ENCODE measurements at regions not wholly inside any gene's neighbourhood (a gene's known extent, or its start where the extent isn't known, plus 50 kb on each side); places are given as distances from the start of the nearest gene placed in this dataset.

DNA sequence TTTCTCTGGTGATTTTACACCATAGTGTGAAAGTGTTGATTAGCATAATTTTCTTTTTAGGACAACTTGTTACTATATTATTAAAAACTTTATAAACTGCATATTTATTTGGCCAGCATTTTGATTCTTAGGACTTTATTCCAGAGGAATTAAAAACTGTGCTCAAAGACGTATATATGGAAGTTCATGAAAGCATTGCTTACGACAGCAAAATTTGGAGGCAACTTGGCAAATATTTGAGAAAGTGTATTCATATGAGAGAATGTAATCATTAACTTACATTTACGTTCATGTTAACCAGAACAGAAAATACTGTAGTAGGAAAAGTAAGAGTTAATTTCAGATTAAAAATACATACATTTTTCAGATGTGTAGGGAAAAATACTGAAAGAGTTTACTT lies 203.1 kb downstream of the JCAD start:
- no peak overlapping the region for H3K27ac ChIP-seq (ENCODE audit: low read depth, low read length)
- no peak overlapping the region for H3K4me3 ChIP-seq (ENCODE audit: low read depth, low read length)
- H3K27me3 ChIP-seq (ENCODE audit: insufficient read depth, low read length) = no peaks in the 10 kb centered on the region
- no peaks in the 10 kb centered on the region for H3K36me3 ChIP-seq (ENCODE audit: insufficient read depth, low read length)
- no peaks in the 10 kb centered on the region for H3K79me2 ChIP-seq (ENCODE audit: control insufficient read depth, insufficient read depth, low read length, unreplicated experiment)
- H3K4me1 ChIP-seq (ENCODE audit: control insufficient read depth, insufficient read depth, low read length, unreplicated experiment) = peaks cover 21% of the 10 kb centered on the region
- no peak overlapping the region for H2AFZ ChIP-seq (ENCODE audit: low read length, unreplicated experiment)

DNA sequence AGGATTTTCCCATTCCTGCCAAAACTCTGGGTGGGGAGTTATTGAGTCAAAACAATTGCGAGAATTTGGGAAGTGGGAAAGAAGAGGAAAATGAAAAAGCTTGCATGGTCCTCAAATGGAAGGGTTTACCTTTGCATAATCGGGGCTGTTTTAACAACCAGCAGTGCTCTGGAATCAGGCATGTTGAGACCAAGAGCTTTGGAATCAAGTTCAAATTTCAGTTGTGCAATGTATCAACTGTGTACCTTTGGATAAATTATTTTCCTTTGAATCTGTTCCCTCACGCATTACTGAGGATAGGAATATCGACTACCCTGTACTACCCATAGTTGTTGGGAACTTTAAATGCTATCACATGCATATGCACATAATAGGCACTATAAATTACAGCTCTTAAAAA lies 205.5 kb downstream of the JCAD start:
- H2AFZ ChIP-seq (ENCODE audit: low read length, unreplicated experiment) = no peak overlapping the region
- H3K4me3 ChIP-seq (ENCODE audit: low read depth, low read length) = no peak overlapping the region
- no peaks in the 10 kb centered on the region for H3K27me3 ChIP-seq (ENCODE audit: insufficient read depth, low read length)
- H3K4me1 ChIP-seq (ENCODE audit: control insufficient read depth, insufficient read depth, low read length, unreplicated experiment) = peaks cover 25% of the 10 kb centered on the region
- H3K27ac ChIP-seq (ENCODE audit: low read depth, low read length) = no peak overlapping the region
- H3K79me2 ChIP-seq (ENCODE audit: control insufficient read depth, insufficient read depth, low read length, unreplicated experiment) = no peaks in the 10 kb centered on the region
- H3K36me3 ChIP-seq (ENCODE audit: insufficient read depth, low read length) = no peaks in the 10 kb centered on the region

DNA sequence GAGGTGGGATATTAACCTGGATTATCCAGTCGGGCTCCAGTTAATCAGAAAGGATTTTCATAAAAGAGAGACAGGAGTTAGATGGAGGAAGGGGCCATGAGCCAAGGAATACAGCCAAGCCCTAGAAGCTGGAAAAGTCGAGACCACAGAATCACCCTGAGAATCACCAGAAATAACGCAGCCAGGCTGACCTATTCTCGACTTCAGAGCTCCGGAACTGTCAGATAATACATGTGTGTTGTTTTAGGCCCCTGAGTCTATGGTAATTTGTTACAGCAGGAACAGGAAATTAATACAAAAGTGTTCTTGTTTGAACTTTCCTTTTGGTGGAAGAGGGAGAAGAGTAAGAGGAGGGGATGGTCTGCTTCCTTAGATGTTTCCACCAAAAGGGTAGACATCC lies 208.1 kb downstream of the JCAD start:
- no peaks in the 10 kb centered on the region for H3K27me3 ChIP-seq (ENCODE audit: insufficient read depth, low read length)
- no peaks in the 10 kb centered on the region for H3K36me3 ChIP-seq (ENCODE audit: insufficient read depth, low read length)
- H3K79me2 ChIP-seq (ENCODE audit: control insufficient read depth, insufficient read depth, low read length, unreplicated experiment) = no peaks in the 10 kb centered on the region
- peaks cover 14% of the 10 kb centered on the region for H3K4me1 ChIP-seq (ENCODE audit: control insufficient read depth, insufficient read depth, low read length, unreplicated experiment)
- no peak overlapping the region for H2AFZ ChIP-seq (ENCODE audit: low read length, unreplicated experiment)
- H3K4me3 ChIP-seq (ENCODE audit: low read depth, low read length) = no peak overlapping the region
- no peak overlapping the region for H3K27ac ChIP-seq (ENCODE audit: low read depth, low read length)

DNA sequence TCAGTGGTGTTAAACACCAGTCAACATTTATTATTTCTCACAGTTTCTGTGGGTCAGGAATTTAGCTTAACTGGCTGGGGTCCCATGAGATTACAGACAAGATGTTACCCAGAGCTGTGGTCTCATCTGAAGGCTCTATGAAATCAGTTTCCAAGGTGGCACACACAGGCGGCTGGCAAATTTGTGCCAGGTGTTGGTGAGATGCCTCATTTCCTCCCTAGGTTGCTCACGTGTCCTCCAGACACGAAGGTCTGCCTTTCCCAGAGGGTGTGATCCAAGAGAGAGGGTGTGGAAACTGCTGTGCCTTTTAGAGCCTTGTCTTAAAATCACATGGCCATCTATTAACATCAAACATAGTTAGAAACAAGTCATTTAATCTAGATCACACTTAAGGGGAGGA lies 209.0 kb downstream of the JCAD start:
- H3K27ac ChIP-seq (ENCODE audit: low read depth, low read length) = no peak overlapping the region
- H3K4me1 ChIP-seq (ENCODE audit: control insufficient read depth, insufficient read depth, low read length, unreplicated experiment) = peaks cover 14% of the 10 kb centered on the region
- no peaks in the 10 kb centered on the region for H3K79me2 ChIP-seq (ENCODE audit: control insufficient read depth, insufficient read depth, low read length, unreplicated experiment)
- no peak overlapping the region for H2AFZ ChIP-seq (ENCODE audit: low read length, unreplicated experiment)
- H3K27me3 ChIP-seq (ENCODE audit: insufficient read depth, low read length) = no peaks in the 10 kb centered on the region
- 0 out of 2 replicates have a peak, but pooled peaks cover under 1% of the 10 kb centered on the region for H3K36me3 ChIP-seq (ENCODE audit: insufficient read depth, low read length)
- H3K4me3 ChIP-seq (ENCODE audit: low read depth, low read length) = no peak overlapping the region

DNA sequence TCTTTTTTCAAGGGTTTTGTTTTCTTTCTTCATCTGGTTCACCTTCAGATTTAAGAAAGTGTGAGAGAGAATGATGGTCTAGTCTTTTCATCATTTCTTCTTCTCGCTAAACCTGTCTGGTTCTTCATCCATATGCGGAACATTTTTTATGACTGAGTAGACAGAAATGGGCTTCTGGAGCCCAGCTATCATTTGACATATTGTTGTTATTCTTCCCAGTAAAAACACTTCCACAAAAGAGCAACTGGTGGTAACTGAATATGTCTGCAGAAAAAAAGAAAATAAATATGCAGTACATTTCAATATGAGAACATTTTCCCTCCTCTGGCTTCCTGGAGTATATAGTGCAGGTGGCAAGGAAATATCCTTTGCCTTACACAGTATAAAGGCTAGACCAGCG lies 209.5 kb downstream of the JCAD start:
- no peaks in the 10 kb centered on the region for H3K79me2 ChIP-seq (ENCODE audit: control insufficient read depth, insufficient read depth, low read length, unreplicated experiment)
- peaks cover 14% of the 10 kb centered on the region for H3K4me1 ChIP-seq (ENCODE audit: control insufficient read depth, insufficient read depth, low read length, unreplicated experiment)
- H3K27ac ChIP-seq (ENCODE audit: low read depth, low read length) = peak overlapping the region; percentile 61
- no peaks in the 10 kb centered on the region for H3K27me3 ChIP-seq (ENCODE audit: insufficient read depth, low read length)
- H2AFZ ChIP-seq (ENCODE audit: low read length, unreplicated experiment) = peak overlapping the region; percentile 88
- 0 out of 2 replicates have a peak, but pooled peaks cover 4% of the 10 kb centered on the region for H3K36me3 ChIP-seq (ENCODE audit: insufficient read depth, low read length)
- peak overlapping the region; percentile 46; the same call in 1 of the 2 replicates for H3K4me3 ChIP-seq (ENCODE audit: low read depth, low read length)

DNA sequence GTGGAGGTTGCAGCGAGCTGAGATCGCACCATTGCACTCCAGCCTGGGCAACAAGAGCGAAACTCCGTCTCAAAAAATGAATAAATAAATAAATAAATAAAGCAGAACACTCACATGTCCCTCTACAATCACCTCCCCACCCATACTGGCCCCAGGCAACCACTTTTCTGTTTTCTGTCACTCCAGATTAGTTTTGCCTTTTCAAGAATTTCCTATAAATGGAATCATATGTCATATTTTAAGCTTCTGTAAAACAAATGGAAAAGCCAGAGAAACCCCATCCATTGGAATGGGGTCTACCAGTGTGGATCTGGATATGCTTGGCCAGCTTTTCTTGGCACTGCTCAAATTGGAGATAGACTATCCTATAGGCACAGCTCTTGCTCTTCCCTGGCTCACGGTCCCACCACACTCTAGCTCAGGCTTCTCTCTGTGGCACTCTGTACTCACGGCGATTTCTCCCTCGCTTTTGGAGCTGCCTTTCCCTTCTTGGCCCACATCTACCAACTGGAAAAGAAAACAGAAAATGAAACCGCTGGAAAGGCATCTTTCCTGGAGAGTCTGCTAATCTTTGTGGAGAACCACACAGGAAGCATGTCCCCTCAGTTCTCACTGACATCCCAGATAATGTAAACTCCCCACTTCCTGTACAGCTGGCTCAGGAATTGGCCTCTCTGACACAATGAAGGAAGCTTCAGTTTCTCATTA lies 210.1 kb downstream of the JCAD start:
- Histone ChIP-seq H3K4me1 (ENCODE audit: control insufficient read depth, insufficient read depth, low read length, unreplicated experiment) (peaks cover 14% of the 10 kb centered on the region), H3K27me3 (ENCODE audit: insufficient read depth, low read length) (no peaks in the 10 kb centered on the region), H3K4me3 (ENCODE audit: low read depth, low read length) (peak overlapping the region; percentile 46; the same call in 1 of the 2 replicates), H3K27ac (ENCODE audit: low read depth, low read length) (peak overlapping the region; percentile 61), H3K79me2 (ENCODE audit: control insufficient read depth, insufficient read depth, low read length, unreplicated experiment) (no peaks in the 10 kb centered on the region), H3K36me3 (ENCODE audit: insufficient read depth, low read length) (0 out of 2 replicates have a peak, but pooled peaks cover 4% of the 10 kb centered on the region), H2AFZ (ENCODE audit: low read length, unreplicated experiment) (peak overlapping the region; percentile 88)

DNA sequence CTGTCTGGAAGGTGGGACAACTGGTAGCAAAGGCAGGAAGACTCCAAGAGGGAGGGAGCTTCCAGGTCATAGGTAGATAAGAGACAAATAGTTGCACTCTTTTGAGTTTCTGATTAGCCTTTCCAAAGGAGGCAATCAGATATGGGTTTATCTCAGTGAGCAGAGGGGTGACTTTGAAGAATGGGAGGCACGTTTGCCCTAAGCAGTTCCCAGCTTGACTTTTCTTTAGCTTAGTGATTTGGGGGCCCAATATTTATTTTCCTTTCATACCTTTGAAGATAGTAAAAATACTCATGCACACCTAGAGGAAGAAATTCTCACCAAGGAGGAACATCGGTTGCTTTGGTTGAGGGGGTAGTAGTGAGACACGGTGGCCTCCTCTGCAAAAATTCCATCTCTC lies 212.1 kb upstream of the SVIL start:
- no peak overlapping the region for H3K4me3 ChIP-seq (ENCODE audit: low read depth, low read length)
- no peaks in the 10 kb centered on the region for H3K27me3 ChIP-seq (ENCODE audit: insufficient read depth, low read length)
- H3K79me2 ChIP-seq (ENCODE audit: control insufficient read depth, insufficient read depth, low read length, unreplicated experiment) = no peaks in the 10 kb centered on the region
- H3K27ac ChIP-seq (ENCODE audit: low read depth, low read length) = no peak overlapping the region
- H3K36me3 ChIP-seq (ENCODE audit: insufficient read depth, low read length) = 0 out of 2 replicates have a peak, but pooled peaks cover 4% of the 10 kb centered on the region
- H3K4me1 ChIP-seq (ENCODE audit: control insufficient read depth, insufficient read depth, low read length, unreplicated experiment) = peaks cover 14% of the 10 kb centered on the region
- H2AFZ ChIP-seq (ENCODE audit: low read length, unreplicated experiment) = no peak overlapping the region

DNA sequence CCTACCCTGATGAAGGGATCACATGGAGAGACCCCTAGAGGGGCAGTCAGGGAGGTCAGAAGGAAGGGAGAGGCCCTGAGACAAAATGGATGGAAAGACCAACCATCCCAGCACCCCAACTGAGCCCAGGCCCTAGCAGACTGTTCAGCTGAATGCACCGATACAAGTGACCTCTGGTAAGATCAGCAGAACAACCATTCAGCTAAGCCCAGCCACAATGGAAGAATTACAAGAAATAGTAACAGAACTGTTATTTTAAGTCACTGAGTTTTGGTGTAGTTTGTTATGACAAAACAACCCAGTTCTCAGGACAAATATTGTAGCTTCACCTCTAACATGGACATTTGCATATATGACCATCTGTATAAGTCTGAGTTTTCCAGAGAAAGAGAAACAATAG lies 210.4 kb upstream of the SVIL start:
- no peak overlapping the region for H3K4me3 ChIP-seq (ENCODE audit: low read depth, low read length)
- H3K27ac ChIP-seq (ENCODE audit: low read depth, low read length) = no peak overlapping the region
- no peaks in the 10 kb centered on the region for H3K27me3 ChIP-seq (ENCODE audit: insufficient read depth, low read length)
- H3K4me1 ChIP-seq (ENCODE audit: control insufficient read depth, insufficient read depth, low read length, unreplicated experiment) = peaks cover 10% of the 10 kb centered on the region
- H3K79me2 ChIP-seq (ENCODE audit: control insufficient read depth, insufficient read depth, low read length, unreplicated experiment) = no peaks in the 10 kb centered on the region
- H3K36me3 ChIP-seq (ENCODE audit: insufficient read depth, low read length) = 0 out of 2 replicates have a peak, but pooled peaks cover 4% of the 10 kb centered on the region
- no peak overlapping the region for H2AFZ ChIP-seq (ENCODE audit: low read length, unreplicated experiment)

DNA sequence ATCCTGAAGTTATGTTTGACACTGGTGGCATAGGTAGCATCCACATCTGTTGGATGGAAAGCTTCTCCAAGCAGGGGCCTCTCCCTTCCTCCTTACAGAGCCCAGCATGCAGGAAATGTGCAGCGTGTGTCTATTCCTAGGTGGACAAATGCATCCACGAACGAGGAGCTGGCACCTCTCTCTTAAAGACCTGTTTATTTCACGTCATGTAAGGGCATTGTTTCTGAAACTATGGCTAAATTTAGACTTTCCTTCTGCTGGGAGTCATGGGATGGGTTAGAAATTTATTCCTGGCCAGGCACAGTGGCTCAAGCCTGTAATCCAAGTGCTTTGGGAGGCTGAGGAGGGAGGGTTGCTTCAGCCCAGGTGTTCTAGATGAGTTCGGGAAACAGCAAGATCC lies 208.4 kb upstream of the SVIL start:
- H3K36me3 ChIP-seq (ENCODE audit: insufficient read depth, low read length) = 0 out of 2 replicates have a peak, but pooled peaks cover 4% of the 10 kb centered on the region
- no peaks in the 10 kb centered on the region for H3K27me3 ChIP-seq (ENCODE audit: insufficient read depth, low read length)
- no peak overlapping the region for H2AFZ ChIP-seq (ENCODE audit: low read length, unreplicated experiment)
- H3K27ac ChIP-seq (ENCODE audit: low read depth, low read length) = no peak overlapping the region
- H3K79me2 ChIP-seq (ENCODE audit: control insufficient read depth, insufficient read depth, low read length, unreplicated experiment) = no peaks in the 10 kb centered on the region
- H3K4me1 ChIP-seq (ENCODE audit: control insufficient read depth, insufficient read depth, low read length, unreplicated experiment) = no peaks in the 10 kb centered on the region
- H3K4me3 ChIP-seq (ENCODE audit: low read depth, low read length) = no peak overlapping the region

DNA sequence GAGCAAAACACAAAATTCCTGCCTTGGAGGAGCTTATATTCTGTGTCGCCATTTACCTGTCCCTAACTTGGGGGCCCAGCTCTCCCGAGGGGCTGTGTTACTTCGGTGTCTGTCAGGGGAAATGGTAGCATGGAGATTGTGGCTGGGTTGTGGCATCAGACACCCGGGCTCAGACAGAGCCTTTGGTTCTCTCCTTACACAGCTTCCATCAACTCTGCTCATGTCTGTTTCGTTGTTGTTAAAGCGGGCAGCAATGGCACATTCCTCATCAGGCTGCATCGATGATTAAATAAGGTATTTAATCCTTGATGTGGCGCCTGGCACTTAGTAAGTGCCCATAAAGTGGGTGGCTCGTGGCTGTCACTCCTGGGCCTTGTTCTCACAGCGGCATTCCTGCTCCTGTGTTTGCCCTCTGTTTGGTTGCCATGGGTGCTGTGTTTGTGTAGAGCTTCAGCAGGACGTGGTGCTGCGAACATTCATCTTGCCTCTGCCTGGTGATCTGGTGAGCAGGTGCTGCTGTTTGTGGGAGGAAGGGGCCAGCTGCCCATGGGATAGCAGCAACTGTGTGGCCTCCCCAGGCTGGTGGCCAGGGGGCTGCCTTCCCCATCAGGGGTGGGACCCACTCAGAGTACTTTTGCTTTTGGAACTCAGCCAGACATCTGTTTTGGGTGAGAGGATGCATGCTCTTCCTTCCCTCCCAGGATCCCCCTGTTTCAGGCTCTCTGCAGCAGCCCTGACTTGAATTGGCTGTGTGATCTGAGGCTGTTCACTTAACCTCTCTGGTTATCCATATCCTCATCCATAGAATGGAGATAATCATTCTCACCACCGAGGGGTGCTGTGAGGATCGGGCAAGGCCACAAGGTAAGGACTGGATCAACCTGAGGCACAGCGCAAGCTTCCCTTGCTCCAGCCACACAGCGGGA lies 207.2 kb upstream of the SVIL start:
- H3K79me2 ChIP-seq (ENCODE audit: control insufficient read depth, insufficient read depth, low read length, unreplicated experiment) = no peaks in the 10 kb centered on the region
- no peaks in the 10 kb centered on the region for H3K4me1 ChIP-seq (ENCODE audit: control insufficient read depth, insufficient read depth, low read length, unreplicated experiment)
- H3K4me3 ChIP-seq (ENCODE audit: low read depth, low read length) = no peak overlapping the region
- no peaks in the 10 kb centered on the region for H3K27me3 ChIP-seq (ENCODE audit: insufficient read depth, low read length)
- no peak overlapping the region for H3K27ac ChIP-seq (ENCODE audit: low read depth, low read length)
- H3K36me3 ChIP-seq (ENCODE audit: insufficient read depth, low read length) = 0 out of 2 replicates have a peak, but pooled peaks cover 4% of the 10 kb centered on the region
- H2AFZ ChIP-seq (ENCODE audit: low read length, unreplicated experiment) = no peak overlapping the region

All from ACC112 (cell line).